HG03159 (cell line): ENCODE measurements at regions not wholly inside any gene's neighbourhood (a gene's known extent, or its start where the extent isn't known, plus 50 kb on each side); places are given as distances from the start of the nearest gene placed in this dataset.

Source experiments
- ATAC-seq: cut with Tn5 transposase; IDR thresholded peaks from one replicate; pipeline ENCODE4 v1.9.1; 2021; ENCODE audit warnings: mild to moderate bottlenecking, moderate library complexity; ENCODE audit not compliant: unreplicated experiment

- ATAC-seq, result no peak
Observed at GRCh38 chr5:20680718-20681302, 692.8 kb upstream of the CDH18 start.

GRCh38 chr5:20678814-20679298 lies 690.9 kb upstream of the CDH18 start:
- ATAC-seq, result no peak

- ATAC-seq, result no peak
Observed at GRCh38 chr5:20678386-20678785, 690.4 kb upstream of the CDH18 start.

GRCh38 chr5:20660588-20660987 lies 672.6 kb upstream of the CDH18 start:
- ATAC-seq, result no peak

- ATAC-seq, result no peak
Observed at GRCh38 chr5:20656262-20656661, 668.3 kb upstream of the CDH18 start.

- no peak for ATAC-seq
Observed at GRCh38 chr5:20655211-20655610, 667.2 kb upstream of the CDH18 start.

- no peak for ATAC-seq
Observed at GRCh38 chr5:20654746-20655145, 666.7 kb upstream of the CDH18 start.

GRCh38 chr5:20654033-20654432 lies 666.0 kb upstream of the CDH18 start:
- no peak for ATAC-seq

GRCh38 chr5:20649966-20650365 lies 662.0 kb upstream of the CDH18 start:
- no peak for ATAC-seq

- ATAC-seq, result no peak
Observed at GRCh38 chr5:20648981-20649380, 661.0 kb upstream of the CDH18 start.

- ATAC-seq, result no peak
Observed at GRCh38 chr5:20636686-20637085, 648.7 kb upstream of the CDH18 start.

GRCh38 chr5:20619591-20619990 lies 631.6 kb upstream of the CDH18 start:
- ATAC-seq, result no peak

GRCh38 chr5:20618340-20618739 lies 630.3 kb upstream of the CDH18 start:
- ATAC-seq, result no peak

- no peak for ATAC-seq
Observed at GRCh38 chr5:20617841-20618240, 629.8 kb upstream of the CDH18 start.

- ATAC-seq, result no peak
Observed at GRCh38 chr5:20615888-20616563, 628.0 kb upstream of the CDH18 start.

GRCh38 chr5:20611620-20612019 lies 623.6 kb upstream of the CDH18 start:
- no peak for ATAC-seq

- ATAC-seq, result no peak
Observed at GRCh38 chr5:20610681-20611080, 622.7 kb upstream of the CDH18 start.

- ATAC-seq, result no peak
Observed at GRCh38 chr5:20609126-20609525, 621.1 kb upstream of the CDH18 start.

GRCh38 chr5:20608567-20608966 lies 620.6 kb upstream of the CDH18 start:
- ATAC-seq, result no peak

GRCh38 chr5:20605732-20606525 lies 617.9 kb upstream of the CDH18 start:
- ATAC-seq, result no peak

- ATAC-seq, result no peak
Observed at GRCh38 chr5:20604992-20605391, 617.0 kb upstream of the CDH18 start.

GRCh38 chr5:20601678-20602100 lies 613.7 kb upstream of the CDH18 start:
- no peak for ATAC-seq
